Natural killer cell treated with Interleukin-12 subunit alpha and Interleukin-12 subunit beta and Interleukin-15 and Interleukin-18, amount 100 ng/mL, for 72 hours (primary cell): ENCODE measurements at regions not wholly inside any gene's neighbourhood (a gene's known extent, or its start where the extent isn't known, plus 50 kb on each side); places are given as distances from the start of the nearest gene placed in this dataset.
"Not testable (repeated sequence)": the region's sequence is repeated elsewhere in the genome, so short reads cannot be mapped to it uniquely, and the experiment has no call there.

ENCODE experiments used
- ATAC-seq, 2 donors: fragments of 150-1000 bp; cut with Tn5 transposase in 1 of 2; sonication (Bioruptor Pico), chemical (Tn5 transposase) in 1 of 2; 2 replicates each; pipeline ENCODE4 v1.10.0; 2021
- DNase-seq: peaks from one replicate; pipeline ENCODE4 v3.0.0; 2022; ENCODE audit warnings: low spot score
- H3K27ac Mint-ChIP-seq, 2 donors: 1 replicate in 1 of 2; 2 replicates in 1 of 2; pipeline ENCODE4 v1.8.0; 2022; ENCODE audit warnings: mixed read lengths in 2 of 2, mild to moderate bottlenecking in 1 of 2, moderate library complexity in 1 of 2
- H3K27me3 Mint-ChIP-seq, 2 donors: 1 replicate in 1 of 2; 2 replicates in 1 of 2; pipeline ENCODE4 v1.8.0; 2022; ENCODE audit warnings: mixed read lengths in 2 of 2
- H3K36me3 Mint-ChIP-seq: one replicate; pipeline ENCODE4 v1.8.0; 2022; ENCODE audit warnings: mixed read lengths
- H3K4me1 Mint-ChIP-seq, 2 donors: 1 replicate in 1 of 2; 2 replicates in 1 of 2; pipeline ENCODE4 v1.8.0; 2022; ENCODE audit warnings: low read depth in 2 of 2, mixed read lengths in 2 of 2, mild to moderate bottlenecking in 1 of 2
- H3K4me3 Mint-ChIP-seq: one replicate; pipeline ENCODE4 v1.8.0; 2022; ENCODE audit warnings: mixed read lengths
- H3K9me3 Mint-ChIP-seq: 2 replicates; pipeline ENCODE4 v1.8.0; 2022; ENCODE audit warnings: mixed read lengths

- H3K4me1 Mint-ChIP-seq: no peaks in the 10 kb centered on the region
- ATAC-seq: no peak
Measured at GRCh38 chr16:75811020-75811634, 84.8 kb upstream of the CPHXL start.

GRCh38 chr16:75818491-75818890 is 92.2 kb upstream of the CPHXL start:
- Mint-ChIP-seq H3K4me3 (no peak overlapping the region), H3K27ac (no peak overlapping the region), H3K27me3 (peaks cover 5 to 24% of the 10 kb centered on the region in 2 donors), H3K9me3 (peaks cover 3% of the 10 kb centered on the region), H3K36me3 (no peaks in the 10 kb centered on the region), H3K4me1 (no peaks in the 10 kb centered on the region)
- DNase-seq: no peak
- no peak for ATAC-seq

More at GRCh38 chr16:75811020-75811634, 84.8 kb upstream of the CPHXL start:
- peaks cover 7 to 13% of the 10 kb centered on the region in 2 donors for H3K27me3 Mint-ChIP-seq
- H3K9me3 Mint-ChIP-seq: no peaks in the 10 kb centered on the region
- no peak overlapping the region for H3K4me3 Mint-ChIP-seq
- no peaks in the 10 kb centered on the region for H3K36me3 Mint-ChIP-seq
- no peak overlapping the region for H3K27ac Mint-ChIP-seq
- no peak for DNase-seq

GRCh38 chr16:75820672-75821071 is 94.4 kb upstream of the CPHXL start:
- DNase-seq: no peak
- no peaks in the 10 kb centered on the region for H3K4me1 Mint-ChIP-seq
- peaks cover 7% of the 10 kb centered on the region for H3K9me3 Mint-ChIP-seq
- H3K27me3 Mint-ChIP-seq: peaks cover 2 to 24% of the 10 kb centered on the region in 2 donors
- no peak overlapping the region for H3K4me3 Mint-ChIP-seq
- H3K27ac Mint-ChIP-seq: no peak overlapping the region
- no peaks in the 10 kb centered on the region for H3K36me3 Mint-ChIP-seq
- no peak for ATAC-seq

DNA sequence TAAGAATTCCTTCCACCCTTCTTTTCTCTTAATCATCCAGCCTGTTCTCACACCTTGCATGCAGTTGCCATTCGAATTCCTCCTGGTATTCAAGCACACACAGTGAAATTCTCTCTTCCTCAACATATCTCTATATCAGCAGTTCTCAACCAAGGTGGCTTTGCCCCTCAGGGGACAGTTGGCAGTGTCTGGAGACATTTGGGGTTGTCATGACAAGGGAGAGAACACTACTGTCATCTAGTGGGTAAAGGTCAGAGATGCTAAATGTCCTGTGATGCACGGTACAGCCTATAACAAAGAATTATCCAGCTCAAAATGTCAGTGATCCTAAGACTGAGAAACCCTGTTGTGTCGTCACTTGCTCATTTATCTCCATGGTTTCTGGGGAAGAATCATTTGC is 94.8 kb upstream of the CPHXL start:
- ATAC-seq (no peak), DNase-seq (no peak)
- Mint-ChIP-seq H3K9me3 (peaks cover 7% of the 10 kb centered on the region), H3K4me1 (no peaks in the 10 kb centered on the region), H3K4me3 (no peak overlapping the region), H3K27ac (no peak overlapping the region), H3K36me3 (no peaks in the 10 kb centered on the region), H3K27me3 (peaks cover 2 to 24% of the 10 kb centered on the region in 2 donors)

DNA sequence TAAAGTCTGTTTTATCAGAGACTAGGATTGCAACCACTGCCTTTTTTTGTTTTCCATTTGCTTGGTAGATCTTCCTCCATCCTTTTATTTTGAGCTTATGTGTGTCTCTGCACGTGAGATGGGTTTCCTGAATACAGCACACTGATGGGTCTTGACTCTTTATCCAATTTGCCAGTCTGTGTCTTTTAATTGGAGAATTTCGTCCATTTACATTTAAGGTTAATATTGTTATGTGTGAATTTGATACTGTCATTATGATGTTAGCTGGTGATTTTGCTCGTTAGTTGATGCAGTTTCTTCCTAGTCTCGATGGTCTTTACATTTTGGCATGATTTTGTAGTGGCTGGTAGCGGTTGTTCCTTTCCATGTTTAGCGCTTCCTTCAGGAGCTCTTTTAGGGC is 99.5 kb upstream of the CPHXL start:
- not testable (repeated sequence) for H3K36me3 Mint-ChIP-seq, H3K4me1 Mint-ChIP-seq, H3K27ac Mint-ChIP-seq, DNase-seq, ATAC-seq, H3K4me3 Mint-ChIP-seq, H3K27me3 Mint-ChIP-seq
- H3K9me3 Mint-ChIP-seq: peaks cover 14% of the 10 kb centered on the region

GRCh38 chr16:75827372-75828038 is 101.2 kb upstream of the CPHXL start:
- H3K9me3 Mint-ChIP-seq: peaks cover 20% of the 10 kb centered on the region
- H3K4me3 Mint-ChIP-seq, H3K27ac Mint-ChIP-seq, H3K27me3 Mint-ChIP-seq, ATAC-seq, H3K36me3 Mint-ChIP-seq, H3K4me1 Mint-ChIP-seq, DNase-seq: not testable (repeated sequence)

- Mint-ChIP-seq H3K36me3 (peaks cover 10% of the 10 kb centered on the region), H3K9me3 (peaks cover 20% of the 10 kb centered on the region), H3K27me3 (peaks cover 2 to 10% of the 10 kb centered on the region in 2 donors)
- not testable (repeated sequence) for ATAC-seq, H3K4me1 Mint-ChIP-seq, DNase-seq, H3K27ac Mint-ChIP-seq, H3K4me3 Mint-ChIP-seq
Measured at GRCh38 chr16:75833385-75833784, 107.1 kb upstream of the CPHXL start.

DNA sequence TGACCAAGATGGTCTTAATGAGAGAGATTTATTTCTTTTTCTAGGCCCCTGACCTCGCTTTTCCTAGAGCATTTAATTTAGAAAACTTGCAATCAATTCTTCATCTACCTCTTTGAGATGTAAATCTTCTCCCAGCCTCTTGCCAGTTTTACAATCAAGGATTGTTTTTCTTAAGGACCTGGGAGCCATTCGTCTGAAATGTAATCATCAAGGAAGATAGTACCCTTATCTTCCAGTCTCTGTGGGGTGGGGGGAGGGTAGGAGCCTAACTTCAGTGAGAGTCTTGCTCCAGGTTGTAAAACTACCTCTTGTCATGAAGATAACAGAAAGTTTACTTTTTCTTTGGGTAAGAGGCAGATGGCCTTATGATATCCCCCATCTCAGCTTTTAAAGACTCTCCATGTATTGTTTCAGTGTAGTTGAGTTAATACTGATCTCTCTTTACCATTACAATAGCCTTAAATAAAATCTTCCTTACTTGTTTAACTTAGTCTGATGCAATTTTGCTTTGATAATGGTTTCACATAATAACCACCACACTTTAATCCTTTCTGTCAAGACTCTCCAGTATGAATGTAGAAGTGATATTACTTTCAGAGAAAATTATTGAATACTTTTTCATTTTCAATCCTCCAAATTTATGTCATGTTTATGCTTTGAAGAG is 110.2 kb upstream of the CPHXL start:
- Mint-ChIP-seq H3K4me3 (no peak overlapping the region), H3K27me3 (peaks cover 2 to 6% of the 10 kb centered on the region in 2 donors)
- ATAC-seq: no peak

GRCh38 chr16:75837264-75837663 is 111.0 kb upstream of the CPHXL start:
- peaks cover 3% of the 10 kb centered on the region for H3K9me3 Mint-ChIP-seq
- no peak for ATAC-seq
- no peaks in the 10 kb centered on the region for H3K4me1 Mint-ChIP-seq
- no peak for DNase-seq
- H3K27me3 Mint-ChIP-seq: peaks cover 2 to 6% of the 10 kb centered on the region in 2 donors
- no peak overlapping the region for H3K4me3 Mint-ChIP-seq
- no peak overlapping the region for H3K27ac Mint-ChIP-seq
- peaks cover 10% of the 10 kb centered on the region for H3K36me3 Mint-ChIP-seq

More for the DNA sequence above, 110.2 kb upstream of the CPHXL start:
- no peak overlapping the region for H3K27ac Mint-ChIP-seq
- no peak for DNase-seq
- peaks cover 10% of the 10 kb centered on the region for H3K36me3 Mint-ChIP-seq
- no peaks in the 10 kb centered on the region for H3K4me1 Mint-ChIP-seq
- peaks cover 6% of the 10 kb centered on the region for H3K9me3 Mint-ChIP-seq

- no peaks in the 10 kb centered on the region for H3K4me1 Mint-ChIP-seq
- no peak overlapping the region for H3K27ac Mint-ChIP-seq
- no peak for ATAC-seq
- peaks cover 3% of the 10 kb centered on the region for H3K9me3 Mint-ChIP-seq
- peaks cover 2 to 6% of the 10 kb centered on the region in 2 donors for H3K27me3 Mint-ChIP-seq
- DNase-seq: no peak
- peaks cover 10% of the 10 kb centered on the region for H3K36me3 Mint-ChIP-seq
- no peak overlapping the region for H3K4me3 Mint-ChIP-seq
Measured at GRCh38 chr16:75837681-75838080, 111.4 kb upstream of the CPHXL start.

DNA sequence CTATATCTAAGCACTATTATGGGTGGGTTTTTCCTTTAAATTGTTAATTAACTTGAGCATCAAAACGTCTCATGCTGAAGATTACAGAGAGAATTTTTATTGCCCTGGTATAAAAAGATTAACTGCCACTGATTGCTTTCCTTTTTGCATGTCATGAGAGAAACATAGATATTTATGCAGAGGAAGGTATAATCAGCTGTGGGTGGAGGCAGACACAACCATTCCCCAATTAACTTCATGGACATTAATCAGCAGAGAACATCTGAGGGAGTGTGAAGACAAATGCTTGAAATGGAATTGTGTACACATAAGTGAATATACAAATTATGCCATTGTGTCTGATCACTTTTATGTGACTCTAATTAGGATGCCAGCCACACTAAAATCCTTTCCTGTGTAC is 115.2 kb upstream of the CPHXL start:
- no peak overlapping the region for H3K4me3 Mint-ChIP-seq
- no peaks in the 10 kb centered on the region for H3K36me3 Mint-ChIP-seq
- H3K9me3 Mint-ChIP-seq: no peaks in the 10 kb centered on the region
- no peaks in the 10 kb centered on the region for H3K4me1 Mint-ChIP-seq
- peaks cover 2 to 7% of the 10 kb centered on the region in 2 donors for H3K27me3 Mint-ChIP-seq
- H3K27ac Mint-ChIP-seq: no peak overlapping the region
- DNase-seq (no peak), ATAC-seq (no peak)

GRCh38 chr16:75847172-75847571 is 120.9 kb upstream of the CPHXL start:
- ATAC-seq: no peak
- Mint-ChIP-seq H3K4me3 (no peak overlapping the region), H3K9me3 (peaks cover 3% of the 10 kb centered on the region), H3K4me1 (no peaks in the 10 kb centered on the region), H3K36me3 (no peaks in the 10 kb centered on the region), H3K27me3 (peaks cover 2 to 13% of the 10 kb centered on the region in 2 donors), H3K27ac (no peak overlapping the region)
- no peak for DNase-seq

DNA sequence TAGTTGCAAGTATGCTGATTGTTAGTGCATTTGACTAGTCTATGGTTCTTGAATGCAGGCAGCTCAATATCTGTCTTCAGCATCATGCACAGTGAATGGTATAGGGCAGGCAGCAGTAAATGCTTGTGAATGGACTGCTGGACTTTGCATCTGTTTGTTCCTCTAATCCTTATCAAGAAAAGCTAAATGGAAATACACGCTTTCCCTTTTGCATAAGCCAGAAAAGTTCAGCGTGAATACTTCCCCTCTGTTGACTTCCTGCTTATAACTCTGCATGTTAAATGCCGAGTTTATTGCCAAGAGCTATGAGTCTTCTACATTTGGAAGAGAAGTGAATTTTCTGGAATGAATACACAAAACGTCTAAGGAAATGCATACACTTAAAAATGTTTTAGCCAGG is 127.9 kb upstream of the CPHXL start:
- Mint-ChIP-seq H3K4me3 (no peak overlapping the region), H3K27me3 (peaks cover 0 to 5% of the 10 kb centered on the region in 2 donors), H3K9me3 (peaks cover 3% of the 10 kb centered on the region), H3K4me1 (no peaks in the 10 kb centered on the region), H3K36me3 (no peaks in the 10 kb centered on the region), H3K27ac (no peak overlapping the region)
- DNase-seq: no peak
- ATAC-seq: no peak

GRCh38 chr16:75860326-75861053 is 134.2 kb upstream of the CPHXL start:
- Mint-ChIP-seq H3K4me1 (no peaks in the 10 kb centered on the region), H3K36me3 (no peaks in the 10 kb centered on the region), H3K4me3 (no peak overlapping the region), H3K27ac (no peak overlapping the region), H3K9me3 (peaks cover 2% of the 10 kb centered on the region), H3K27me3 (no peaks in the 10 kb centered on the region)
- ATAC-seq (no peak), DNase-seq (no peak)
